Brain microvascular endothelial cell (primary cell): ENCODE measurements at regions not wholly inside any gene's neighbourhood (a gene's known extent, or its start where the extent isn't known, plus 50 kb on each side); places are given as distances from the start of the nearest gene placed in this dataset.

Experiments
- DNase-seq: peaks from one replicate; pipeline ENCODE4 v3.0.0-alpha.2; 2020
- H3K27ac ChIP-seq: fragments of 250-450 bp; sonication (Bioruptor Pico); 2 replicates; pipeline ENCODE4 v1.5.1; 2020; ENCODE audit warnings: mild to moderate bottlenecking, moderate library complexity
- H3K27me3 ChIP-seq: fragments of 250-450 bp; sonication (Bioruptor Pico); replicated peaks from 2 replicates; pipeline ENCODE4 v1.5.1; 2020; ENCODE audit warnings: mild to moderate bottlenecking
- H3K36me3 ChIP-seq: fragments of 250-450 bp; sonication (Bioruptor Pico); replicated peaks from 2 replicates; pipeline ENCODE4 v1.5.1; 2020; ENCODE audit warnings: mild to moderate bottlenecking
- H3K4me3 ChIP-seq: 2 replicates; pipeline ENCODE4 v1.5.1; 2011; ENCODE audit warnings: low read depth, mild to moderate bottlenecking, control low read depth, low read length, moderate library complexity
- CTCF ChIP-seq: IDR thresholded peaks from 2 replicates; pipeline ENCODE4 v1.5.1; 2011; ENCODE audit warnings: low read depth, mild to moderate bottlenecking, moderate library complexity, low read length, control low read depth, inconsistent platforms; ENCODE audit errors: missing control alignments
- in situ Hi-C: cut with HindIII; loops from 2 replicates; pipeline ENCODE4 v1.10.0; 2017; ENCODE audit warnings: low sequenced_read_pairs, low pct_ligation_motif_present

GRCh38 chr16:76612497-76612896 lies 335.3 kb downstream of the CNTNAP4 start:
- no peak for DNase-seq
- H3K27me3 ChIP-seq: no peaks in the 10 kb centered on the region
- no peaks in the 10 kb centered on the region for H3K36me3 ChIP-seq
- in situ Hi-C loops: no loop called here
- H3K4me3 ChIP-seq: no peak overlapping the region
- no peak for TF ChIP-seq CTCF
- H3K27ac ChIP-seq: no peak overlapping the region

GRCh38 chr16:76614269-76614668 lies 337.1 kb downstream of the CNTNAP4 start:
- no peaks in the 10 kb centered on the region for H3K36me3 ChIP-seq
- H3K27me3 ChIP-seq: no peaks in the 10 kb centered on the region
- TF ChIP-seq CTCF: no peak
- H3K27ac ChIP-seq: no peak overlapping the region
- no peak overlapping the region for H3K4me3 ChIP-seq
- no peak for DNase-seq
- in situ Hi-C loops: no loop called here

GRCh38 chr16:76622876-76623275 lies 345.7 kb downstream of the CNTNAP4 start:
- Histone ChIP-seq H3K27me3 (no peaks in the 10 kb centered on the region), H3K27ac (no peak overlapping the region), H3K4me3 (no peak overlapping the region), H3K36me3 (no peaks in the 10 kb centered on the region)
- no peak for DNase-seq
- no peak for TF ChIP-seq CTCF
- in situ Hi-C loops: no loop called here

GRCh38 chr16:76634847-76635697 lies 357.9 kb downstream of the CNTNAP4 start:
- in situ Hi-C loops: no loop called here
- no peak for DNase-seq
- Histone ChIP-seq H3K27me3 (no peaks in the 10 kb centered on the region), H3K36me3 (no peaks in the 10 kb centered on the region), H3K4me3 (no peak overlapping the region), H3K27ac (no peak overlapping the region)
- no peak for TF ChIP-seq CTCF

GRCh38 chr16:76639685-76640289 lies 362.6 kb downstream of the CNTNAP4 start:
- no peaks in the 10 kb centered on the region for H3K36me3 ChIP-seq
- peak; percentile 30 for TF ChIP-seq CTCF
- no peak for DNase-seq
- no peak overlapping the region for H3K27ac ChIP-seq
- no peak overlapping the region for H3K4me3 ChIP-seq
- no peaks in the 10 kb centered on the region for H3K27me3 ChIP-seq
- in situ Hi-C loops: no loop called here

- Histone ChIP-seq H3K27ac (no peak overlapping the region), H3K36me3 (no peaks in the 10 kb centered on the region), H3K27me3 (no peaks in the 10 kb centered on the region), H3K4me3 (no peak overlapping the region)
- no peak for TF ChIP-seq CTCF
- no peak for DNase-seq
- in situ Hi-C loops: no loop called here
These were observed 373.4 kb downstream of the CNTNAP4 start for GRCh38 chr16:76650582-76650981.
